ENCODE measurements at regions not wholly inside any gene's neighbourhood (a gene's known extent, or its start where the extent isn't known, plus 50 kb on each side); places are given as distances from the start of the nearest gene placed in this dataset.

DNA sequence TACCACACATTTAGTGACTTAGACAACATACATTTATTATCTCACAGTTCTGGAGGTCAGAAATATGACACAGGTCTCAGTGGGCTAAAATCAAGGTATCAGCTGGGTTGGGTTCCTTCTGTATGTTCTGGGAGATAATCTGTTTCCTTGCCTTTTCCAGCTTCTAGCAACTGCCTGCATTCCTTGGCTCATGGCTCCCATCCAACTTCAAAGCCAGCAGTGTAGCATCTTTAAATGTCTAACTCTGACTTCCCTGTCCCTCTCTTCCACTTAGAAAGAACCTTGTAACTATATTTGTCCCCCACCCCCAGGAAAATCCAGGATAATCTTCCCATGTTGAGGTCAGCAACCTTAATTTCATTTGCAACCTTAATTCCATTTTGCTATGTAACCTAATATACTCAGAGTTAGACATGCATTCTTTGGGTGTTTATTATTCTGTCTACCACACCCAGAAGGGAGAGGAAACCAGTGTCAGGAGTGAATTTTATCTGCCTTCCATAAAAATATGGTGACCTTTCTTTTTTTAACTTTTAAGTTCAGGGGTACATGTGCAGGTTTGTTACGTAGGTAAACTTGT lies 57.3 kb upstream of the SMIM30 start:
- ChIA-PET POLR2A (ENCODE audit: partially characterized antibody) (no interaction called here), CTCF (ENCODE audit: partially characterized antibody) (no interaction called here)
- H3K27ac Mint-ChIP-seq, result no peak overlapping the region
- Histone ChIP-seq H3K4me1 (ENCODE audit: insufficient read depth, low read length) (no peaks in the 10 kb centered on the region), H3K9me3 (ENCODE audit: control insufficient read depth in 1 of 2, low read length in 2 of 2) (no peaks in the 10 kb centered on the region), H3K27me3 (ENCODE audit: insufficient read depth, low read length) (no peaks in the 10 kb centered on the region), H3K36me3 (ENCODE audit: insufficient read depth, low read length) (no peaks in the 10 kb centered on the region), H3K27ac (ENCODE audit: low read depth, low read length) (no peak overlapping the region), H3K4me3 (ENCODE audit: low read length in 2 of 2) (no peak overlapping the region)
- H3K36me3 Mint-ChIP-seq, result no peaks in the 10 kb centered on the region
- intact Hi-C loops (cut with micrococcal nuclease), result no loop called here
- H3K4me1 Mint-ChIP-seq, result no peaks in the 10 kb centered on the region
- DNase-seq, result no peak
- peaks cover 4% of the 10 kb centered on the region in 2 donors for H3K27me3 Mint-ChIP-seq
- H3K9me3 Mint-ChIP-seq, result peaks cover 0 to 5% (median 0%) of the 10 kb centered on the region in 8 donors
- no peak overlapping the region for H3K4me3 Mint-ChIP-seq

- Mint-ChIP-seq H3K4me1 (no peaks in the 10 kb centered on the region), H3K36me3 (no peaks in the 10 kb centered on the region), H3K9me3 (peaks cover 0 to 5% (median 0%) of the 10 kb centered on the region in 8 donors), H3K27me3 (peaks cover 3 to 6% of the 10 kb centered on the region in 2 donors), H3K4me3 (no peak overlapping the region), H3K27ac (no peak overlapping the region)
- Histone ChIP-seq H3K36me3 (ENCODE audit: insufficient read depth, low read length) (no peaks in the 10 kb centered on the region), H3K4me3 (ENCODE audit: low read length in 2 of 2) (no peak overlapping the region), H3K9me3 (ENCODE audit: control insufficient read depth in 1 of 2, low read length in 2 of 2) (no peaks in the 10 kb centered on the region), H3K27ac (ENCODE audit: low read depth, low read length) (no peak overlapping the region), H3K4me1 (ENCODE audit: insufficient read depth, low read length) (no peaks in the 10 kb centered on the region), H3K27me3 (ENCODE audit: insufficient read depth, low read length) (no peaks in the 10 kb centered on the region)
- ChIA-PET CTCF (ENCODE audit: partially characterized antibody) (interaction anchor here (1.0 kb wide), 1 partner anchor 10 kb away, joined by 3 read pairs; no protein-coding TSS in a partner anchor), POLR2A (ENCODE audit: partially characterized antibody) (no interaction called here)
- DNase-seq, result no peak
- intact Hi-C loops (cut with micrococcal nuclease), result no loop called here
Observed at GRCh38 chr7:113172726-113173125, 54.4 kb upstream of the SMIM30 start.

DNA sequence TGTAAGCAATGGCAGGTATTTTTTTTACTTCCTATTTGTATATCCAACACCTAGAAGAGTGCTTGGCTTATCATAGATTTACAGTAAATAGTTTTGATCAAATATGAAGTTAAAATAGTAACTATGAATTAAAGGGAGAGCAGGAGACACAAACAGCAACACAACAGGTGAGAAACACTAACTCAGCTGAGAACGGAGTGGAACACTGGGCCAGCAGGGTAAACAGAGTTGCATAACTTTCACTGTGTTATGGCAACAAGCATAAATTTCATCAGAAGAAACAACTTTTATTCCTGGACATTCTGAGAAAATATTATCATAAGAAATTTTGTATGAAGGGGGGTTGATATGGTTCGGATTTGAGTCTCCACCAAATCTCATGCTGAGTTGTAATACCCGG lies 52.2 kb upstream of the SMIM30 start:
- no peaks in the 10 kb centered on the region for H3K27me3 ChIP-seq (ENCODE audit: insufficient read depth, low read length)
- Mint-ChIP-seq H3K27ac (no peak overlapping the region), H3K9me3 (peaks cover 0 to 7% (median 4%) of the 10 kb centered on the region in 8 donors), H3K4me3 (no peak overlapping the region), H3K4me1 (no peaks in the 10 kb centered on the region), H3K27me3 (peaks cover 6 to 9% of the 10 kb centered on the region in 2 donors), H3K36me3 (no peaks in the 10 kb centered on the region)
- H3K36me3 ChIP-seq (ENCODE audit: insufficient read depth, low read length), result no peaks in the 10 kb centered on the region
- no peak overlapping the region for H3K27ac ChIP-seq (ENCODE audit: low read depth, low read length)
- CTCF ChIA-PET (ENCODE audit: partially characterized antibody), result no interaction called here
- DNase-seq, result no peak
- intact Hi-C loops (cut with micrococcal nuclease), result no loop called here
- H3K4me3 ChIP-seq (ENCODE audit: low read length in 2 of 2), result no peak overlapping the region
- H3K9me3 ChIP-seq (ENCODE audit: control insufficient read depth in 1 of 2, low read length in 2 of 2), result no peaks in the 10 kb centered on the region
- POLR2A ChIA-PET (ENCODE audit: partially characterized antibody), result no interaction called here
- H3K4me1 ChIP-seq (ENCODE audit: insufficient read depth, low read length), result no peaks in the 10 kb centered on the region

Measured in CD4-positive, alpha-beta memory T cell (primary cell).